ENCODE measurements at regions not wholly inside any gene's neighbourhood (a gene's known extent, or its start where the extent isn't known, plus 50 kb on each side); places are given as distances from the start of the nearest gene placed in this dataset.

DNA sequence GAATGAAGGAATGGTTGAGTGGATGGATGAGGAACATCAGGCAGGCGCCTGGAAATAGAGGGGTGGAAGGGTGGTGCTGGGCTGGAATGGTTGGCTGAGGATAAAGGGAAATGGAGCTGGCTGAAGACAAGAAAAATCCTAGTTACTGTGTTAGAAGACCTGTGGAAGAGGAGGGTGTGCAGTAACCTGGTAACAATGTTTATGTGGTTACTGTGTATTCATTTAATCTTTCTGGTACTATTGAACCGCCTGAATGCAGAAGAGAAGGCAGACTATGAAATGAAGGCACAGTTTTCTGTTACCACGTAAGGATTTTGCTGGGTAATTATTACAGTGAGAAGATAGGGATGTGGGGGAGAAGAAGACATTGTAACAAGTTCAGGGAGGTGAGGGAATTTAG, 110.3 kb upstream of the MGAT5 start:
- no peaks in the 10 kb centered on the region for H3K36me3 ChIP-seq (ENCODE audit: insufficient read depth, insufficient read length, low read length)
- no peak for DNase-seq (ENCODE audit: low read depth, low spot score)
- TF ChIP-seq SUZ12 (IDR thresholded peaks at IDR 0.05; ENCODE audit: extremely low read depth, insufficient read depth, insufficient read length) (no peak), YY1 (IDR thresholded peaks at IDR 0.05; ENCODE audit: insufficient read depth, insufficient read length) (no peak), ZNF274 (IDR thresholded peaks at IDR 0.05; ENCODE audit: low read depth, low read length) (no peak)
- H3K4me3 ChIP-seq (ENCODE audit: insufficient read length, low read depth): no peak overlapping the region
- H3K9ac ChIP-seq (ENCODE audit: insufficient read length, low read depth): no peak overlapping the region
- no peaks in the 10 kb centered on the region for H3K9me3 ChIP-seq (ENCODE audit: insufficient read depth, low read length)
- H3K4me1 ChIP-seq (ENCODE audit: insufficient read depth, insufficient read length): peaks cover 16% of the 10 kb centered on the region
- no peaks in the 10 kb centered on the region for H3K27me3 ChIP-seq (ENCODE audit: insufficient read depth, insufficient read length)

DNA sequence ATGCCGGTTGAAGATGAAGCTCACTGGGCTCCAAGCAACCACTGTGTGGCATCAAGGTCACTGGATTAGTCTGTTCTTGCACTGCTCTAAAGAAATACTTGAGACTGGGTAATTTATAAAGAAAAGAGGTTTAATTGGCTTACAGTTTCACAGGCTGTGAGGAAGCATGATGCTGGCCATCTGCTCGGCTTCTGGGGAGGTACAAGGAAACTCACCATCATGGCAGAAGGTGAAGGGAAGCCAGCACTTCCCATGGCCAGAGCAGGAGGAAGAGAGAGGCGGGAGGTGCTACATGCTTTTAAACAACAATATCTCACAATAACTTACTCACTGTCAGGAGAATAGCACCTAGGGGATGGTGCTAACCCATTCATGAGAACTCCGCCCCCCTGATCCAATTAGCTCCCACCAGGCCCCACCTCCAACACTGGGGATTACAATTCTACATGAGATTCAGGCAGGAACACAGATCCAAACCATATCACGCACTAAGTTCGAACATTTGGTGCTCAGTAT, 109.7 kb upstream of the MGAT5 start:
- Histone ChIP-seq H3K9me3 (ENCODE audit: insufficient read depth, low read length) (no peaks in the 10 kb centered on the region), H3K4me1 (ENCODE audit: insufficient read depth, insufficient read length) (peaks cover 16% of the 10 kb centered on the region), H3K4me3 (ENCODE audit: insufficient read length, low read depth) (no peak overlapping the region), H3K27me3 (ENCODE audit: insufficient read depth, insufficient read length) (no peaks in the 10 kb centered on the region), H3K36me3 (ENCODE audit: insufficient read depth, insufficient read length, low read length) (no peaks in the 10 kb centered on the region), H3K9ac (ENCODE audit: insufficient read length, low read depth) (no peak overlapping the region)
- TF ChIP-seq SUZ12 (IDR thresholded peaks at IDR 0.05; ENCODE audit: extremely low read depth, insufficient read depth, insufficient read length): no peak
- TF ChIP-seq ZNF274 (IDR thresholded peaks at IDR 0.05; ENCODE audit: low read depth, low read length): no peak
- DNase-seq (ENCODE audit: low read depth, low spot score): no peak

DNA sequence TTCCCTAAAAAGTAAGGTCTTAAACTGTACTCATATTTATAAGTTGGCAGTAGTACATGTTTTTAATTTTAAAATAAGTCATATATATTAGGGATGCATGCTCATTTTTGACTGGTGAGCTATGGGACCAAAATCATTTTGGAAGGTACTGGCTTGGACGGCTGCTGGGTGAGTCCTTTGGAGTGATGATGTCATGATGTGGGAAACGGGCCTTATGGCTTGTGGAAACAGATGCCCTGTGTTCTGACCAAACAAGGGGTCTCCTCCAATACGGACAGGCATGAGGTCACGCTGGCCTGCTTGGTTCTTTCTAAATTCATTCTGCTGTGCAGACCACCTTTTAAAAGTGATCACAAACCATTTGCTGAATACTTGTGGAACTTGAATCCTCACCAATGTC, 109.2 kb upstream of the MGAT5 start:
- Histone ChIP-seq H3K27me3 (ENCODE audit: insufficient read depth, insufficient read length) (no peaks in the 10 kb centered on the region), H3K9me3 (ENCODE audit: insufficient read depth, low read length) (no peaks in the 10 kb centered on the region), H3K4me3 (ENCODE audit: insufficient read length, low read depth) (no peak overlapping the region), H3K9ac (ENCODE audit: insufficient read length, low read depth) (no peak overlapping the region), H3K36me3 (ENCODE audit: insufficient read depth, insufficient read length, low read length) (no peaks in the 10 kb centered on the region), H3K4me1 (ENCODE audit: insufficient read depth, insufficient read length) (peaks cover 18% of the 10 kb centered on the region)
- no peak for DNase-seq (ENCODE audit: low read depth, low spot score)
- TF ChIP-seq ZNF274 (IDR thresholded peaks at IDR 0.05; ENCODE audit: low read depth, low read length) (no peak), SUZ12 (IDR thresholded peaks at IDR 0.05; ENCODE audit: extremely low read depth, insufficient read depth, insufficient read length) (no peak), YY1 (IDR thresholded peaks at IDR 0.05; ENCODE audit: insufficient read depth, insufficient read length) (no peak)

DNA sequence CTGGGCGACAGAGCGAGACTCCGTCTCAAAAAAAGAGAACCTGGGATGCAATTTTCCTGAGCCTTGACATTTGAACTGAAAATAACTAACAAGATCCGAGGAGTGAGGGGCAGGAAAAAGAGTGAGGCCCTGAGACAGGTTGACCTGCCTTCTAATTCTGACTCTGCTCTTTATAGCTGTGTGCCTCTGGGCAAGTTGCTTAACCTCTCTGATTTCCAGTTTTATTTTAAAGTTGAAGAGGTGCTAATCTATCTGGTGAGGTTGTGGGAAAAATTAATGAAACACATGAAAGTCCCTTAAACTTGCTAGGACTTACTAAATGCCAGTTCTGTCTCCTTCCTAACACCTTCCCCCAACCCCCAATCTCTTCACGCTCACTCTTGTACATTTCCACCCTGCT, 108.4 kb upstream of the MGAT5 start:
- no peak for DNase-seq (ENCODE audit: low read depth, low spot score)
- TF ChIP-seq SUZ12 (IDR thresholded peaks at IDR 0.05; ENCODE audit: extremely low read depth, insufficient read depth, insufficient read length) (no peak), YY1 (IDR thresholded peaks at IDR 0.05; ENCODE audit: insufficient read depth, insufficient read length) (no peak), ZNF274 (IDR thresholded peaks at IDR 0.05; ENCODE audit: low read depth, low read length) (no peak)
- no peaks in the 10 kb centered on the region for H3K9me3 ChIP-seq (ENCODE audit: insufficient read depth, low read length)
- no peak overlapping the region for H3K9ac ChIP-seq (ENCODE audit: insufficient read length, low read depth)
- no peaks in the 10 kb centered on the region for H3K27me3 ChIP-seq (ENCODE audit: insufficient read depth, insufficient read length)
- no peaks in the 10 kb centered on the region for H3K36me3 ChIP-seq (ENCODE audit: insufficient read depth, insufficient read length, low read length)
- no peak overlapping the region for H3K4me3 ChIP-seq (ENCODE audit: insufficient read length, low read depth)
- peaks cover 18% of the 10 kb centered on the region for H3K4me1 ChIP-seq (ENCODE audit: insufficient read depth, insufficient read length)

DNA sequence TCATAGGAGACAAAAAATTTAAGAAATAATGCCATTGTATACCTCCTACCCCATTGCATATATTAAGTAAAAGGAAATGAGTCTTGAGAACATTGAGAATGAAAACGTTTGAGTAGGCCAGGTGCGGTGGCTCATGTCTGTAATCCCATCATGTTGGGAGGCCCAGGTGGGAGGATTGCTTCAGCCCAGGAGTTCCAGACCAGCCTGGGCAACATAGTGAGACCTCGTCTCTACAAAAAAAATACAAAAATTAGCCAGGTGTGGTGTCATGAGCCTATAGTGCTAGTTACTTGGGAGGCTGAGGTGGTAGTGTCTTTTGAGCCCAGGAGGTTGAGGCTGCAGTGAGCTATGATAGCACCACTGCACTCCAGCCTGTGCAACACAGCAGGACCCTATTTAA, 107.7 kb upstream of the MGAT5 start:
- H3K9ac ChIP-seq (ENCODE audit: insufficient read length, low read depth): no peak overlapping the region
- no peak for TF ChIP-seq ZNF274 (IDR thresholded peaks at IDR 0.05; ENCODE audit: low read depth, low read length)
- TF ChIP-seq SUZ12 (IDR thresholded peaks at IDR 0.05; ENCODE audit: extremely low read depth, insufficient read depth, insufficient read length): no peak
- TF ChIP-seq YY1 (IDR thresholded peaks at IDR 0.05; ENCODE audit: insufficient read depth, insufficient read length): no peak
- no peaks in the 10 kb centered on the region for H3K27me3 ChIP-seq (ENCODE audit: insufficient read depth, insufficient read length)
- no peaks in the 10 kb centered on the region for H3K9me3 ChIP-seq (ENCODE audit: insufficient read depth, low read length)
- no peak for DNase-seq (ENCODE audit: low read depth, low spot score)
- no peak overlapping the region for H3K4me3 ChIP-seq (ENCODE audit: insufficient read length, low read depth)
- peaks cover 18% of the 10 kb centered on the region for H3K4me1 ChIP-seq (ENCODE audit: insufficient read depth, insufficient read length)
- H3K36me3 ChIP-seq (ENCODE audit: insufficient read depth, insufficient read length, low read length): no peaks in the 10 kb centered on the region

DNA sequence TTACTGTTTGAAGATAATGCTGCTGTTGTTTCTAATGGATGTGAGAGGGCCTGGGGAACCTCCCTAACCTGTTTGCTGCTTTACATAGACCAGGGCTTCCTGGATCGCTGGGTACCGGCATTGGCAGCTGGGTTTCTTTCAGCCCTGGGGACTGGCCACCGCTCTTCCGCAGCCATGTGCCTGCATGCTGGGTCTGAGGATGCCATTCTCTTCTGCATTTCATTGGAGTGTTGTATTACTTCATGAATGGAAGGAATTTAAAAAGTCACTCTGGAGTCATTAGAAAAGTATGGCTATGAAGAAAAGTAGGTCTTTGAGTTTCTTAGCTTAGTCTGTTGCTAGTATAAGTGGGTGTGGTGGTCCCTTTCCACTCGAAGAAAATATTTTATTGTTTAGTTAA, 107.3 kb upstream of the MGAT5 start:
- TF ChIP-seq SUZ12 (IDR thresholded peaks at IDR 0.05; ENCODE audit: extremely low read depth, insufficient read depth, insufficient read length) (no peak), ZNF274 (IDR thresholded peaks at IDR 0.05; ENCODE audit: low read depth, low read length) (no peak), YY1 (IDR thresholded peaks at IDR 0.05; ENCODE audit: insufficient read depth, insufficient read length) (no peak)
- Histone ChIP-seq H3K9me3 (ENCODE audit: insufficient read depth, low read length) (no peaks in the 10 kb centered on the region), H3K4me3 (ENCODE audit: insufficient read length, low read depth) (no peak overlapping the region), H3K9ac (ENCODE audit: insufficient read length, low read depth) (no peak overlapping the region), H3K36me3 (ENCODE audit: insufficient read depth, insufficient read length, low read length) (peaks cover 4% of the 10 kb centered on the region), H3K27me3 (ENCODE audit: insufficient read depth, insufficient read length) (no peaks in the 10 kb centered on the region), H3K4me1 (ENCODE audit: insufficient read depth, insufficient read length) (peaks cover 18% of the 10 kb centered on the region)
- no peak for DNase-seq (ENCODE audit: low read depth, low spot score)

- Histone ChIP-seq H3K9me3 (ENCODE audit: insufficient read depth, low read length) (no peaks in the 10 kb centered on the region), H3K27me3 (ENCODE audit: insufficient read depth, insufficient read length) (no peaks in the 10 kb centered on the region), H3K4me3 (ENCODE audit: insufficient read length, low read depth) (no peak overlapping the region), H3K4me1 (ENCODE audit: insufficient read depth, insufficient read length) (peaks cover 15% of the 10 kb centered on the region), H3K9ac (ENCODE audit: insufficient read length, low read depth) (no peak overlapping the region), H3K36me3 (ENCODE audit: insufficient read depth, insufficient read length, low read length) (peaks cover 11% of the 10 kb centered on the region)
- TF ChIP-seq ZNF274 (IDR thresholded peaks at IDR 0.05; ENCODE audit: low read depth, low read length) (no peak), YY1 (IDR thresholded peaks at IDR 0.05; ENCODE audit: insufficient read depth, insufficient read length) (no peak), SUZ12 (IDR thresholded peaks at IDR 0.05; ENCODE audit: extremely low read depth, insufficient read depth, insufficient read length) (no peak)
- DNase-seq (ENCODE audit: low read depth, low spot score): no peak
These were observed 105.7 kb upstream of the MGAT5 start for GRCh38 chr2:134148172-134148571.
